ENCODE measurements at regions not wholly inside any gene's neighbourhood (a gene's known extent, or its start where the extent isn't known, plus 50 kb on each side); places are given as distances from the start of the nearest gene placed in this dataset.

GRCh38 chr18:40440088-40440487 is 1514.9 kb upstream of the PIK3C3 start:
- no peaks in the 10 kb centered on the region for H3K4me1 ChIP-seq (ENCODE audit: control insufficient read depth in 2 of 2, insufficient read depth in 2 of 2, low read length in 2 of 2)
- no peak overlapping the region for H3K4me3 ChIP-seq (ENCODE audit: low read length in 2 of 2)
- no peak overlapping the region for H3K27ac ChIP-seq (ENCODE audit: low read depth in 2 of 2, low read length in 2 of 2)

GRCh38 chr18:40437517-40437916 is 1517.5 kb upstream of the PIK3C3 start:
- H3K4me3 ChIP-seq (ENCODE audit: low read length in 2 of 2) = no peak overlapping the region
- no peaks in the 10 kb centered on the region for H3K4me1 ChIP-seq (ENCODE audit: control insufficient read depth in 2 of 2, insufficient read depth in 2 of 2, low read length in 2 of 2)
- no peak overlapping the region for H3K9ac ChIP-seq (ENCODE audit: low read depth in 1 of 2, low read length in 2 of 2)
- no peaks in the 10 kb centered on the region for H3K36me3 ChIP-seq (ENCODE audit: control insufficient read depth in 2 of 2, insufficient read depth in 2 of 2, low read length in 2 of 2)
- H3K27ac ChIP-seq (ENCODE audit: low read depth in 2 of 2, low read length in 2 of 2) = no peak overlapping the region
- H3K27me3 ChIP-seq (ENCODE audit: control insufficient read depth in 2 of 2, insufficient read depth in 2 of 2, low read length in 2 of 2) = no peaks in the 10 kb centered on the region
- H3K9me3 ChIP-seq (ENCODE audit: control insufficient read depth in 2 of 2, low read length in 2 of 2) = no peaks in the 10 kb centered on the region

More at GRCh38 chr18:40440088-40440487, 1514.9 kb upstream of the PIK3C3 start:
- no peaks in the 10 kb centered on the region for H3K27me3 ChIP-seq (ENCODE audit: control insufficient read depth in 2 of 2, insufficient read depth in 2 of 2, low read length in 2 of 2)
- no peaks in the 10 kb centered on the region for H3K9me3 ChIP-seq (ENCODE audit: control insufficient read depth in 2 of 2, low read length in 2 of 2)
- no peak overlapping the region for H3K9ac ChIP-seq (ENCODE audit: low read depth in 1 of 2, low read length in 2 of 2)
- H3K36me3 ChIP-seq (ENCODE audit: control insufficient read depth in 2 of 2, insufficient read depth in 2 of 2, low read length in 2 of 2) = no peaks in the 10 kb centered on the region

DNA sequence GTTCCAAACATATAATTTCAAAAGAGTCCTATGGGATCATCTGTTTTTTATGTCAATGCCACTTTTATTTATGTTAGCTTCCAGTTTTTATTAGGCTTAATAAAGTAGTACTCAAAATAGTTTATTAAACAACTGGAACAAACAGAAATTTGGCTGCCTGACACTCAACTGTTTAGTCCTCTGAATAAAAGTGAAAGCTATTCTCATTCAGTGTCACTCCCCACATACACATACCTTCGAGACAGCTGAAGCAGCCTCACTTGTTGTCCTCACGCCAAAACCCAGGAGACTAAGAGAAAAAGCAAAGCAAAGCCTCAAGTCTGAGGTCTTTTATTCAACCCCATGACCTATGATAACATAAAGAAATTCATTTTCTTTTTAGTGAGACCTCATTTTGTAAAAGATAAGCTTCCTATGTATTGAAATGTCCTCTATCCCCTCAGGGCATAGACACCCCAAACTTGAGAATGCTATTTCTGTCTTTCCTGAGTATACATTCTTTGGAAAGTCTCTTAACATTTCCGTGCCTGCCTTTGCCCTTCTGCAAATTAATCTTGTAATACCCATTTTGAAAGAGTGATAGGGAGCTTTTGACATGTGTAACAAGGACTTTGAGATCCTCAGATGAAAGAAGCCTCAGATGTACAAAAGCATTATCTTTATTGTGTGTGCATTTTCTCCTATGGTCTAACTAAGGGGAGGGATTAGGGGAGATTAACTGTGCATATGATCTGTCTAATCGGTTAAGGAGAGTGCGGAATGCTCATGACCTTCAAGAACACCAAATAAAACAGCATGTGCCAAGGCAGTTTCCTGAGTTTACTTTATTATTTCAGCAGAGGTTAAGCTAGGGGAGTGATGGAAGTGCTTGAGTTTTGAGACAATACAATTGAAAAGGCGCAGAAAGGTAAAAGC is 1523.7 kb upstream of the PIK3C3 start:
- Histone ChIP-seq H3K36me3 (ENCODE audit: control insufficient read depth in 2 of 2, insufficient read depth in 2 of 2, low read length in 2 of 2) (no peaks in the 10 kb centered on the region), H3K9me3 (ENCODE audit: control insufficient read depth in 2 of 2, low read length in 2 of 2) (no peaks in the 10 kb centered on the region), H3K27me3 (ENCODE audit: control insufficient read depth in 2 of 2, insufficient read depth in 2 of 2, low read length in 2 of 2) (no peaks in the 10 kb centered on the region), H3K4me1 (ENCODE audit: control insufficient read depth in 2 of 2, insufficient read depth in 2 of 2, low read length in 2 of 2) (no peaks in the 10 kb centered on the region), H3K9ac (ENCODE audit: low read depth in 1 of 2, low read length in 2 of 2) (no peak overlapping the region), H3K4me3 (ENCODE audit: low read length in 2 of 2) (no peak overlapping the region), H3K27ac (ENCODE audit: low read depth in 2 of 2, low read length in 2 of 2) (no peak overlapping the region)

DNA sequence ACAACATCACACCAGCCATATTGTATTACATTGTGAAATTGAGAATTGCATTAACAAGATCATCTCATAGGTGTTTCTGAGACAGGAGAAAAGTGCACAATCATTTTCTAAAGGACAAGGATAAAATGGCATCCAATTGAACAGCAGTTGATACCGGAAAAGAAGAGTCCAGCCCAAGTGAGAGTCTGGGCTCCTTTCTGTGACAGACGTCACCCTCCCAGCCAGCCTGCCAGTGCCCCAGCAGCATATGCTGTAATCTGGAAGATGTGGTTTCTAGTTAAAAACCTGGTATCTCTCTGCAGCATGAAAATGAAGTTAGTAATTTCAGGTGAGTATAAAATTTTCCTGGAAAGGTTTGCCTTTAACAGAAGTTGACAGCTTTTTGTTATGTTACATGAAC is 1531.7 kb upstream of the PIK3C3 start:
- no peak overlapping the region for H3K9ac ChIP-seq (ENCODE audit: low read depth in 1 of 2, low read length in 2 of 2)
- H3K9me3 ChIP-seq (ENCODE audit: control insufficient read depth in 2 of 2, low read length in 2 of 2) = no peaks in the 10 kb centered on the region
- no peak overlapping the region for H3K27ac ChIP-seq (ENCODE audit: low read depth in 2 of 2, low read length in 2 of 2)
- no peak overlapping the region for H3K4me3 ChIP-seq (ENCODE audit: low read length in 2 of 2)
- H3K36me3 ChIP-seq (ENCODE audit: control insufficient read depth in 2 of 2, insufficient read depth in 2 of 2, low read length in 2 of 2) = no peaks in the 10 kb centered on the region
- no peaks in the 10 kb centered on the region for H3K4me1 ChIP-seq (ENCODE audit: control insufficient read depth in 2 of 2, insufficient read depth in 2 of 2, low read length in 2 of 2)
- no peaks in the 10 kb centered on the region for H3K27me3 ChIP-seq (ENCODE audit: control insufficient read depth in 2 of 2, insufficient read depth in 2 of 2, low read length in 2 of 2)

DNA sequence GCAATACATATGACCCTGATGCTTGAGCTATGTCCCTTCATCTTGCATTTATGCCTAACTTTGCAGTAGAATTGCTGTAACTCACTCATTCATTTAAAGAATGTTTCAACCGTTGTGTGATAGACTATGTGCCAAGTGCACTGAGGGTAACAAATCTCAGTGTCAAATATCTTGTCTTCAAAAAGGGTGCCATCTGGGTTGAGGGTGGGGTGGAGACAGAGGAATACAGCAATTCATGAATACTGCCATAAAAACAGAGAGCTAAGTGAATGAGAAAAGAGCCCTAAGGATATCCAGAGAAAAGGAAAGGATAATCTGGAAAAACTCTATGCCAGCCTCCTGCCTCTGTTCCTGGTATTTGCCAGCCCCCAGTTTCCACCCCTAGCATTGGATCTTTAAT is 1534.4 kb upstream of the PIK3C3 start:
- Histone ChIP-seq H3K9me3 (ENCODE audit: control insufficient read depth in 2 of 2, low read length in 2 of 2) (no peaks in the 10 kb centered on the region), H3K27me3 (ENCODE audit: control insufficient read depth in 2 of 2, insufficient read depth in 2 of 2, low read length in 2 of 2) (no peaks in the 10 kb centered on the region), H3K4me3 (ENCODE audit: low read length in 2 of 2) (no peak overlapping the region), H3K9ac (ENCODE audit: low read depth in 1 of 2, low read length in 2 of 2) (no peak overlapping the region), H3K4me1 (ENCODE audit: control insufficient read depth in 2 of 2, insufficient read depth in 2 of 2, low read length in 2 of 2) (no peaks in the 10 kb centered on the region), H3K36me3 (ENCODE audit: control insufficient read depth in 2 of 2, insufficient read depth in 2 of 2, low read length in 2 of 2) (no peaks in the 10 kb centered on the region), H3K27ac (ENCODE audit: low read depth in 2 of 2, low read length in 2 of 2) (no peak overlapping the region)

DNA sequence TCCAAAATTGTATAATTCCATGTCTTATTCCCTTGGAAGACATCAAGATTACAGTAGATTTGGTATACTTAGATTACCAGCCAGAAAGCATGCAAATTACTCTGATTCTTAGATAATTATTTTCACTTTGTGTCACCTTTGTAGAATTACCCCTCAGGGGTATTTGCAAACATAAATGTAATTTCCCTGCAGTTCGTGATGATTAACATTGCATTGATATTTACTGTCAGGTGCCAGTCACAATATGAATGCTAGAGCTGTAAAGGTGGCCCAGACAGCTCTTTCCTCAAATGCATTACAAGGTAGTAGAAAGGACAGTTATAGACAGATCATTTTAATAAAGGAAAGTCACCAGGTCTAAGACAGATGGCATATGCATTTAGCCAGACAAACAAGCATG is 1537.5 kb upstream of the PIK3C3 start:
- Histone ChIP-seq H3K9me3 (ENCODE audit: control insufficient read depth in 2 of 2, low read length in 2 of 2) (no peaks in the 10 kb centered on the region), H3K36me3 (ENCODE audit: control insufficient read depth in 2 of 2, insufficient read depth in 2 of 2, low read length in 2 of 2) (no peaks in the 10 kb centered on the region), H3K27ac (ENCODE audit: low read depth in 2 of 2, low read length in 2 of 2) (no peak overlapping the region), H3K4me1 (ENCODE audit: control insufficient read depth in 2 of 2, insufficient read depth in 2 of 2, low read length in 2 of 2) (no peaks in the 10 kb centered on the region), H3K4me3 (ENCODE audit: low read length in 2 of 2) (no peak overlapping the region), H3K27me3 (ENCODE audit: control insufficient read depth in 2 of 2, insufficient read depth in 2 of 2, low read length in 2 of 2) (no peaks in the 10 kb centered on the region), H3K9ac (ENCODE audit: low read depth in 1 of 2, low read length in 2 of 2) (no peak overlapping the region)

DNA sequence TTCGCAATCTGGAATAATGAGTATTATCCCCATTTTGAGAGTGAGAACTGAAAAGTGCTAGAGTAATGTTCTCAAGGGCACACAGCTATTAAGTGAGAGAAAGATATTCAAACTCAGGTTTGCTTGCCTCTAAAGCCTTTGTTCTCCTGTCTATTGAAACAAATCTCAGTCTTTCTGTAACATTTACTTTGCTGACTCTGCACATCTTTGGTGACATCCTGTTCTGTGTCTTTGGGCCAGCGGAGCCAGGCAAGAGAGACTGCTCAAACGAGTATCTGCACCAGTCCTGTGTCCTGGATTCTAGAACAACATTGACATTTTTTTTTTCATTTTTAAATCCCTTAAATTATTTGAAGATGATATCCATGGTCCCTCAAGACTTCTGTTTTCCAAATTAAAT is 1539.2 kb upstream of the PIK3C3 start:
- no peak overlapping the region for H3K4me3 ChIP-seq (ENCODE audit: low read length in 2 of 2)

DNA sequence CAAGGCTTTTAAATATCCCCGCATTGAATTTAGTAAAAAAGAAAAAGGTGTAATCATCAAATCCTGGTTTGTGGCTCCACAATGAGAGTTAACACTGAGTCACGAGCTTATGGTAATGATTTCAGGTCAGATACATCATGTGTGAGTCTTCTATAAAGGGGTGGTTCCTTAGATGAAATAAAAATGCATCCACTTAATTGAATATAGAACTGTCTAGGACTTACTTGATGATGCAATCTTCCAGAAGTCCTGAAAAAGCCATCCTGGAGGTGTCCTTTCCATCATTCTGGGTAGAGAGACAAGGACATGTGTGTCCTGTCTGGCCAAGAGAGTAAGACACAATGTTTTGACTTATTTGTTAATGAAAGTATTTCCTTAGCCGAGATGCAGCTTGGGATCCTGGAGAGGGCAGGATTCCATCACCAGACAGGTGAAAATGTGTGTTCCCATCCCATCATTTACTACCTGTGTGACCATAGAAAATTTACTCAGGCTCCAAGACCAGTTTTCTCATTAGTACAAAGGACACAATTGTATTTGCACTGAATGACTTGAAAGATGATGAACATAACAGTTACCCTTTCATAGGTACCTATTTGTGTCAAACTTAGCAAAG is 1539.8 kb upstream of the PIK3C3 start:
- Histone ChIP-seq H3K4me3 (ENCODE audit: low read length in 2 of 2) (no peak overlapping the region), H3K9ac (ENCODE audit: low read depth in 1 of 2, low read length in 2 of 2) (no peak overlapping the region), H3K36me3 (ENCODE audit: control insufficient read depth in 2 of 2, insufficient read depth in 2 of 2, low read length in 2 of 2) (no peaks in the 10 kb centered on the region), H3K9me3 (ENCODE audit: control insufficient read depth in 2 of 2, low read length in 2 of 2) (no peaks in the 10 kb centered on the region), H3K4me1 (ENCODE audit: control insufficient read depth in 2 of 2, insufficient read depth in 2 of 2, low read length in 2 of 2) (no peaks in the 10 kb centered on the region), H3K27ac (ENCODE audit: low read depth in 2 of 2, low read length in 2 of 2) (no peak overlapping the region), H3K27me3 (ENCODE audit: control insufficient read depth in 2 of 2, insufficient read depth in 2 of 2, low read length in 2 of 2) (no peaks in the 10 kb centered on the region)

More for the DNA sequence above, 1539.2 kb upstream of the PIK3C3 start:
- Histone ChIP-seq H3K27ac (ENCODE audit: low read depth in 2 of 2, low read length in 2 of 2) (no peak overlapping the region), H3K9ac (ENCODE audit: low read depth in 1 of 2, low read length in 2 of 2) (no peak overlapping the region), H3K4me1 (ENCODE audit: control insufficient read depth in 2 of 2, insufficient read depth in 2 of 2, low read length in 2 of 2) (no peaks in the 10 kb centered on the region), H3K36me3 (ENCODE audit: control insufficient read depth in 2 of 2, insufficient read depth in 2 of 2, low read length in 2 of 2) (no peaks in the 10 kb centered on the region), H3K27me3 (ENCODE audit: control insufficient read depth in 2 of 2, insufficient read depth in 2 of 2, low read length in 2 of 2) (no peaks in the 10 kb centered on the region), H3K9me3 (ENCODE audit: control insufficient read depth in 2 of 2, low read length in 2 of 2) (no peaks in the 10 kb centered on the region)

GRCh38 chr18:40414155-40414754 is 1540.8 kb upstream of the PIK3C3 start:
- no peaks in the 10 kb centered on the region for H3K9me3 ChIP-seq (ENCODE audit: control insufficient read depth in 2 of 2, low read length in 2 of 2)
- H3K27me3 ChIP-seq (ENCODE audit: control insufficient read depth in 2 of 2, insufficient read depth in 2 of 2, low read length in 2 of 2) = no peaks in the 10 kb centered on the region
- H3K36me3 ChIP-seq (ENCODE audit: control insufficient read depth in 2 of 2, insufficient read depth in 2 of 2, low read length in 2 of 2) = no peaks in the 10 kb centered on the region

DNA sequence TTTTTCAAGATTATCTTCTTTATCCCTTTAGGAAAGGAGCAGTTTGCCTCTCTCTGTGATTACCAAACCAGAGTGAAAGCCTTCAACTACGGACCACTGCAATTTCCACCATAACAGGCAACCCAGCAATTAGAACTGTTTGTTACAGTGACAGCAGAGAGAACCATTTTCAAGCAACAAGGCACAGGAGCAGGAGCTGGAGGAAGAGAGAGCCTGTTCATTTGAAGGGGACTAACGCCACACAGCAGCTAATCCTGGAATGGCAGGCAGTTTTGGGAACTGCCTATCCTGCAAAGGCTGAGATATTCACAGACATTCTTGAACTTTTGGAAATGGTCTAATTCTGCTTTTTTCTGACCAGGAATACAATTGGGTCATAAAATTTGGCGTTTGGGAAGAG is 1541.9 kb upstream of the PIK3C3 start:
- no peaks in the 10 kb centered on the region for H3K27me3 ChIP-seq (ENCODE audit: control insufficient read depth in 2 of 2, insufficient read depth in 2 of 2, low read length in 2 of 2)
- no peaks in the 10 kb centered on the region for H3K9me3 ChIP-seq (ENCODE audit: control insufficient read depth in 2 of 2, low read length in 2 of 2)
- no peak overlapping the region for H3K4me3 ChIP-seq (ENCODE audit: low read length in 2 of 2)
- no peaks in the 10 kb centered on the region for H3K4me1 ChIP-seq (ENCODE audit: control insufficient read depth in 2 of 2, insufficient read depth in 2 of 2, low read length in 2 of 2)
- H3K9ac ChIP-seq (ENCODE audit: low read depth in 1 of 2, low read length in 2 of 2) = no peak overlapping the region
- H3K27ac ChIP-seq (ENCODE audit: low read depth in 2 of 2, low read length in 2 of 2) = no peak overlapping the region
- no peaks in the 10 kb centered on the region for H3K36me3 ChIP-seq (ENCODE audit: control insufficient read depth in 2 of 2, insufficient read depth in 2 of 2, low read length in 2 of 2)

More at GRCh38 chr18:40414155-40414754, 1540.8 kb upstream of the PIK3C3 start:
- no peaks in the 10 kb centered on the region for H3K4me1 ChIP-seq (ENCODE audit: control insufficient read depth in 2 of 2, insufficient read depth in 2 of 2, low read length in 2 of 2)
- H3K9ac ChIP-seq (ENCODE audit: low read depth in 1 of 2, low read length in 2 of 2) = no peak overlapping the region
- H3K27ac ChIP-seq (ENCODE audit: low read depth in 2 of 2, low read length in 2 of 2) = no peak overlapping the region
- H3K4me3 ChIP-seq (ENCODE audit: low read length in 2 of 2) = no peak overlapping the region
